Panc1 (cell line): ENCODE measurements at regions not wholly inside any gene's neighbourhood (a gene's known extent, or its start where the extent isn't known, plus 50 kb on each side); places are given as distances from the start of the nearest gene placed in this dataset.
A peak's percentile ranks its signal among the peaks of the same experiment; 100 is the strongest.

Experiments used
- ATAC-seq: fragments of 200-7000 bp; cut with Tn5 transposase; 2 replicates; pipeline ENCODE4 v1.9.1; 2020; ENCODE audit warnings: mild to moderate bottlenecking, moderate library complexity
- BruUV-seq: library from RNA; stranded (reverse); fragments of 400-500 nt; replicated peaks from 2 replicates; lab custom pipeline; 2021; lab: Mats Ljungman, UMichigan
- CTCF ChIA-PET: fragments of 300-600 bp; sonication (Branson Sonifier 250); formaldehyde crosslinking; loops from one replicate; lab custom pipeline; 2022; ENCODE audit warnings: antibody characterized with exemption; lab: Charles Lee
- POLR2A ChIA-PET: fragments of 300-600 bp; sonication (Branson Sonifier 250); formaldehyde crosslinking; loops from one replicate; lab custom pipeline; 2022; ENCODE audit warnings: antibody characterized with exemption; lab: Charles Lee
- DNase-seq: peaks from one replicate; pipeline ENCODE4 v3.0.0-alpha.2; 2010; ENCODE audit warnings: low read depth, low spot score
- H3K27ac ChIP-seq: 2 replicates; pipeline ENCODE4 v1.5.1; 2011; ENCODE audit warnings: mild to moderate bottlenecking, low read length, inconsistent platforms
- H3K27me3 ChIP-seq: fragments of 200-500 bp; sonication (Bioruptor generic); 2 replicates; pipeline ENCODE4 v1.6.0; 2014; ENCODE audit warnings: low read length, inconsistent platforms; ENCODE audit not compliant: control insufficient read depth, insufficient read depth
- H3K36me3 ChIP-seq: fragments of 200-500 bp; sonication (Bioruptor generic); 2 replicates; pipeline ENCODE4 v1.5.1; 2014; ENCODE audit warnings: inconsistent platforms, mild to moderate bottlenecking, low read length, moderate library complexity; ENCODE audit not compliant: control insufficient read depth, insufficient read depth
- H3K4me1 ChIP-seq: 2 replicates; pipeline ENCODE4 v1.5.1; 2011; ENCODE audit warnings: inconsistent platforms, mild to moderate bottlenecking, low read length, moderate library complexity; ENCODE audit not compliant: control insufficient read depth, insufficient read depth
- H3K4me3 ChIP-seq, 2 experiments: 2 replicates each; pipeline ENCODE4 v1.5.1; 2011 to 2012; ENCODE audit warnings: low read depth in 2 of 2, low read length in 2 of 2, mild to moderate bottlenecking in 2 of 2, inconsistent platforms in 1 of 2, moderate library complexity in 1 of 2
- H3K9me3 ChIP-seq: fragments of 200-500 bp; sonication (Bioruptor generic); 2 replicates; pipeline ENCODE4 v1.5.1; 2014; ENCODE audit warnings: low read depth, mild to moderate bottlenecking, inconsistent platforms, low read length, moderate library complexity; ENCODE audit not compliant: control insufficient read depth, insufficient read depth
- CTCF ChIP-seq: fragments of 450-650 bp; IDR thresholded peaks from 2 replicates; pipeline ENCODE4 v1.5.1; 2017; ENCODE audit warnings: mild to moderate bottlenecking
- POLR2AphosphoS5 ChIP-seq: IDR thresholded peaks from 2 replicates; pipeline ENCODE4 v1.6.1; 2012; ENCODE audit warnings: mild to moderate bottlenecking, low read depth, low read length, moderate library complexity
- REST ChIP-seq, 2 experiments: IDR thresholded peaks; 2 replicates each; pipeline ENCODE4 v1.6.1; 2011 to 2012; ENCODE audit warnings: low read depth in 2 of 2, control low read depth in 1 of 2, low read length in 1 of 2, mild to moderate bottlenecking in 1 of 2, moderate library complexity in 1 of 2; ENCODE audit not compliant: insufficient read depth in 1 of 2
- SIN3A ChIP-seq: IDR thresholded peaks from 2 replicates; pipeline ENCODE4 v1.6.1; 2012; ENCODE audit warnings: low read depth, mild to moderate bottlenecking, low read length, moderate library complexity, borderline replicate concordance; ENCODE audit not compliant: insufficient read depth
- TCF7L2 ChIP-seq: IDR thresholded peaks from 2 replicates; pipeline ENCODE4 v1.6.1; 2011; ENCODE audit warnings: mild to moderate bottlenecking, low read depth, low read length, inconsistent platforms
- in situ Hi-C: cut with HindIII; loops from 2 replicates; pipeline ENCODE4 v1.10.0; 2016; ENCODE audit warnings: low sequenced_read_pairs, low pct_unique_long_range_greater_than_20kb
- intact Hi-C: fragments of 100-400 bp; cut with micrococcal nuclease; formaldehyde crosslinking; loops from one replicate; pipeline ENCODE4 v1.10.0; 2022; ENCODE audit not compliant: unreplicated experiment

GRCh38 chr15:70272565-70273355, 175.0 kb upstream of the TLE3 start:
- Histone ChIP-seq H3K4me1 (peaks cover 25% of the 10 kb centered on the region), H3K27me3 (no peaks in the 10 kb centered on the region), H3K36me3 (no peaks in the 10 kb centered on the region), H3K27ac (no peak overlapping the region), H3K4me3 (no peak overlapping the region), H3K9me3 (no peaks in the 10 kb centered on the region)
- in situ Hi-C loops: no loop called here
- intact Hi-C loops: no loop called here
- CTCF ChIA-PET: no interaction called here
- DNase-seq: no peak
- no TSS peak for BruUV-seq
- no peak for ATAC-seq
- POLR2A ChIA-PET: no interaction called here
- TF ChIP-seq POLR2AphosphoS5 (no peak), REST (IDR thresholded peaks at IDR 0.05; ENCODE audit: insufficient read depth in 1 of 2, low read depth in 2 of 2, low read length in 1 of 2) (no peak), TCF7L2 (no peak), CTCF (no peak), SIN3A (no peak)

- Histone ChIP-seq H3K4me1 (peaks cover 25% of the 10 kb centered on the region), H3K9me3 (no peaks in the 10 kb centered on the region), H3K27me3 (no peaks in the 10 kb centered on the region), H3K36me3 (no peaks in the 10 kb centered on the region), H3K4me3 (no peak overlapping the region), H3K27ac (peak overlapping the region; percentile 66)
- DNase-seq (peak; percentile 78), ATAC-seq (peak; percentile 91)
- CTCF ChIA-PET: no interaction called here
- no peak for TF ChIP-seq POLR2AphosphoS5
- TF ChIP-seq TCF7L2: 0 out of 2 replicates have a peak, but pooled peaks have one; percentile 55
- intact Hi-C loops (no loop called here), in situ Hi-C loops (no loop called here)
- POLR2A ChIA-PET: interaction anchor here (0.6 kb wide), 1 partner anchor 430 kb away, joined by 3 read pairs; no protein-coding TSS in a partner anchor
- no TSS peak for BruUV-seq
Measured at GRCh38 chr15:70271422-70272088, 173.8 kb upstream of the TLE3 start.
